Subcutaneous abdominal adipose tissue (tissue), 5 donors: ENCODE measurements at regions not wholly inside any gene's neighbourhood (a gene's known extent, or its start where the extent isn't known, plus 50 kb on each side); places are given as distances from the start of the nearest gene placed in this dataset.

Source experiments
- H3K27ac ChIP-seq: one replicate; pipeline ENCODE4 v1.7.0; 2013; ENCODE audit warnings: low read depth, mild to moderate bottlenecking, inconsistent platforms, low read length, moderate library complexity
- H3K27me3 ChIP-seq, 5 donors: one replicate each; pipeline ENCODE4 v1.7.0; 2013; ENCODE audit warnings: low read length in 5 of 5, inconsistent platforms in 1 of 5; ENCODE audit not compliant: control insufficient read depth in 5 of 5, insufficient read depth in 4 of 5
- H3K36me3 ChIP-seq, 5 donors: one replicate each; pipeline ENCODE4 v1.7.0; 2013; ENCODE audit warnings: low read length in 5 of 5; ENCODE audit not compliant: control insufficient read depth in 5 of 5, insufficient read depth in 5 of 5
- H3K4me1 ChIP-seq, 5 donors: one replicate each; pipeline ENCODE4 v1.7.0; 2013; ENCODE audit warnings: low read length in 5 of 5, mild to moderate bottlenecking in 3 of 5, moderate library complexity in 1 of 5; ENCODE audit not compliant: control insufficient read depth in 5 of 5, insufficient read depth in 5 of 5
- H3K4me3 ChIP-seq, 5 donors: one replicate each; pipeline ENCODE4 v1.7.0; 2013; ENCODE audit warnings: low read length in 5 of 5, low read depth in 1 of 5
- H3K9ac ChIP-seq, 5 donors: one replicate each; pipeline ENCODE4 v1.7.0; 2013; ENCODE audit warnings: low read length in 5 of 5, mild to moderate bottlenecking in 4 of 5, moderate library complexity in 3 of 5
- H3K9me3 ChIP-seq, 5 donors: one replicate each; pipeline ENCODE4 v1.7.0; 2013; ENCODE audit warnings: low read length in 5 of 5; ENCODE audit not compliant: control insufficient read depth in 5 of 5
- donor health status: healthy.
- donor health status: healthy.
- donor health status: healthy.
- donor health status: healthy.
- donor health status: healthy.

GRCh38 chr2:106624787-106625380 lies 137.7 kb downstream of the CD8B2 start:
- no peaks in the 10 kb centered on the region for H3K36me3 ChIP-seq
- no peak overlapping the region for H3K4me3 ChIP-seq
- no peak overlapping the region for H3K9ac ChIP-seq
- H3K4me1 ChIP-seq = no peaks in the 10 kb centered on the region
- peaks cover 0 to 13% (median 8%) of the 10 kb centered on the region in 5 donors for H3K9me3 ChIP-seq
- H3K27me3 ChIP-seq = peaks cover 0 to 5% (median 0%) of the 10 kb centered on the region in 5 donors
- H3K27ac ChIP-seq = no peak overlapping the region

DNA sequence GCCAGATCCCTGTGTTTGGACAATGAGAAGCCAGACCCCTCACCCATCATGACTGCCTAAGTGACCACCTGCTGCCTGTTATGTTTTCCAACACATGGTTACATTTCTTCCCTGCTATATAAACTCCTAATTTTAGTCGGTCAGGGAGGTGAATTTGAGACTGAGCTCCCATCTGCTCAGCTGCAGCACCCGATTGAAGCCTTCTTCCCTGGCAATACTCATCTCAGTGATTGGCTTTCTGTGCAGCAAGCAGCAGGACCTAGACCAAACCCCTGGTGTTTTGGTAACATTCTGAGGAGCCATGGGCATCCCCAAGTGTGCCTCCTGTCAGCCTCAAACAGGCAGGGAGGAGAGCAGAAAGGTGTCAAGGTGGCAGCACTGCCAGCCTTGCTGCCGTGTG lies 141.2 kb downstream of the CD8B2 start:
- H3K9me3 ChIP-seq = peaks cover 0 to 14% (median 11%) of the 10 kb centered on the region in 5 donors
- no peak overlapping the region for H3K9ac ChIP-seq
- H3K4me1 ChIP-seq = no peaks in the 10 kb centered on the region
- peaks cover 0 to 5% (median 0%) of the 10 kb centered on the region in 5 donors for H3K27me3 ChIP-seq
- no peak overlapping the region for H3K4me3 ChIP-seq
- H3K27ac ChIP-seq = no peak overlapping the region
- no peaks in the 10 kb centered on the region for H3K36me3 ChIP-seq

DNA sequence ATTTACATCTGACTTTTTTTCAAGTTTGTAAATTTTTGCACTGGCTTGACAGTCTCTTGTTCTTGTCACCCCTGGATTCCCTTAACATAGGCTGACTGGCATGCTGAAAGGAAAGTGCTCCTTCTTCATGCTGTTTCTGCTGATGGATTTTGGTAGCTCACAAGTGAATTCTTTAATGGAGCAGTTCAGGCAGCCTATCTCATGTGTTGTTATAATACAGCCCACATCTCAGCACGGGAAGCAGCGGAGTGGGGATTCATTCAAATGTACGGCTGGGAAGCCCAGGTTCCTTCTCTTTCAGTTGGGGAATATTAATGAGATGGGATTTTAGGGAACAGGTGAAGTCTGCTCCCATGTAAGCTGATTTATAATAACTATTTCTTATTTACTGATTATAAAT lies 142.8 kb downstream of the CD8B2 start:
- Histone ChIP-seq H3K27me3 (peaks cover 0 to 5% (median 0%) of the 10 kb centered on the region in 5 donors), H3K9me3 (peaks cover 0 to 14% (median 11%) of the 10 kb centered on the region in 5 donors)

GRCh38 chr2:106631281-106631680 lies 144.1 kb downstream of the CD8B2 start:
- no peak overlapping the region for H3K27ac ChIP-seq
- peaks cover 0 to 5% (median 0%) of the 10 kb centered on the region in 5 donors for H3K27me3 ChIP-seq
- no peak overlapping the region for H3K4me3 ChIP-seq
- no peaks in the 10 kb centered on the region for H3K36me3 ChIP-seq
- no peak overlapping the region for H3K9ac ChIP-seq
- H3K4me1 ChIP-seq = no peaks in the 10 kb centered on the region
- H3K9me3 ChIP-seq = peaks cover 0 to 14% (median 11%) of the 10 kb centered on the region in 5 donors

More for the DNA sequence above, 142.8 kb downstream of the CD8B2 start:
- Histone ChIP-seq H3K27ac (no peak overlapping the region), H3K4me1 (no peaks in the 10 kb centered on the region), H3K4me3 (no peak overlapping the region), H3K36me3 (no peaks in the 10 kb centered on the region), H3K9ac (no peak overlapping the region)

GRCh38 chr2:106638043-106638442 lies 150.9 kb downstream of the CD8B2 start:
- Histone ChIP-seq H3K9ac (no peak overlapping the region), H3K4me3 (no peak overlapping the region), H3K9me3 (no peaks in the 10 kb centered on the region), H3K27me3 (no peaks in the 10 kb centered on the region), H3K36me3 (no peaks in the 10 kb centered on the region), H3K4me1 (no peaks in the 10 kb centered on the region), H3K27ac (no peak overlapping the region)

DNA sequence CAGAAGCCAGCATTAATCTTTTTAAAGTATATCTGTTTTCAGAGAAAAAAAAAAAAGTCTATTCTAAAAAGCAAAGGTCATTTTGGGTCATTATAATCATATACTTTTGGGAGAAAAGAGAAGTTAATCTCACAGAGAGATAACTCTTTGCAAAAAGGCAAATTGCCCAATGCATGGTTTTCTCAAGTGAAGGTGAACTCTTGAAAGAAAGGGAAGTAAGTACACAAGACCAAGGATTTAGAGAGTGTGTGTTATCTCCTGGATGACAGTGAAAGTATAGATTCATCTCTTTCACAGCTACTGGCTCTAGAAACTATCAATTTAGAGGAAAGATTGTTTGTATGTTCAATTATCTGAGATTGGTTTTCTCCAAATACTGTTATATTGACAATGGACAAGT lies 151.4 kb downstream of the CD8B2 start:
- Histone ChIP-seq H3K27me3 (no peaks in the 10 kb centered on the region), H3K9me3 (no peaks in the 10 kb centered on the region), H3K9ac (no peak overlapping the region), H3K4me3 (no peak overlapping the region), H3K4me1 (no peaks in the 10 kb centered on the region), H3K27ac (no peak overlapping the region), H3K36me3 (no peaks in the 10 kb centered on the region)

DNA sequence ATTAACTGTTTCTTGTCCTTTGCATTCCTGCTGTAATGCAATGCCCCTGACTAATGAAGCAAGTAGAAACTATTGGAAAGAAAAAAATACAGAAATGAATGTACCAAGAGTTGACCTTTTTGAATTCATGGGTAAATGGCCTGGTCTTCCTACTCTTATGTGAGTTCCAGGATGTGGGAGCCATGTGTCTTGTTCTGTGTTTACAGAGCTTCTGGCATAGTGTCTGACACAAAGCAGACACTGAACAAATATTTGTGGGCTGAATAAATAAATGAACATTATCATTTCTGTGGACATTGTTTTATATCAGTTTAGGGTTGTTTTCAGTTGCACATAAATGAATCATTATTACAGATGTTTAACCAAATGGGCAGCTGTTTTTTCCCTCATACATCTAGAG lies 155.5 kb downstream of the CD8B2 start:
- Histone ChIP-seq H3K27me3 (no peaks in the 10 kb centered on the region), H3K27ac (no peak overlapping the region), H3K9ac (no peak overlapping the region), H3K4me1 (no peaks in the 10 kb centered on the region), H3K4me3 (no peak overlapping the region), H3K9me3 (no peaks in the 10 kb centered on the region), H3K36me3 (no peaks in the 10 kb centered on the region)

DNA sequence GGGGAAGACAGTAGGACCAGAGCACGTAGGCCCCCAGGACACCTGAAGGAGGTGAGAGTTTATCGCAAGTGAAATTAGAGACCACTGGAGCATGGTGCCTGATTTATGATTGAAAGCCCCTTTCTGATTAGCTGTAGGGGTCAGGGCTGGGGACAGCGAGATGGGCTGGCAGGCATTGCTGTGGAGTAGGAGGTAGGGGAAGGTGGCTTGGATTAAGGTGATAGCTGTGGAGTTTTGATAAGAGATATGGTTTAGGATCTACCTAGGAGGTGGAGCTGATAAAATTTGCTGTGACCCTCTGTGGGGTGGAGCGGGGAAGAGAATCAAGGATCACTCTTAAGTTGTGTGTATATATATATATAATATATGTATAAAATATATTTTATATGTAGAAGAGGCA lies 157.5 kb downstream of the CD8B2 start:
- Histone ChIP-seq H3K4me3 (no peak overlapping the region), H3K9me3 (no peaks in the 10 kb centered on the region), H3K36me3 (no peaks in the 10 kb centered on the region), H3K4me1 (no peaks in the 10 kb centered on the region), H3K27ac (no peak overlapping the region), H3K27me3 (no peaks in the 10 kb centered on the region), H3K9ac (no peak overlapping the region)

GRCh38 chr2:106646605-106647004 lies 159.4 kb downstream of the CD8B2 start:
- no peak overlapping the region for H3K4me3 ChIP-seq

GRCh38 chr2:106649306-106649705 lies 162.1 kb downstream of the CD8B2 start:
- no peaks in the 10 kb centered on the region for H3K9me3 ChIP-seq
- H3K4me3 ChIP-seq = no peak overlapping the region
- no peak overlapping the region for H3K9ac ChIP-seq
- H3K4me1 ChIP-seq = no peaks in the 10 kb centered on the region
- no peaks in the 10 kb centered on the region for H3K27me3 ChIP-seq
- H3K36me3 ChIP-seq = no peaks in the 10 kb centered on the region
- no peak overlapping the region for H3K27ac ChIP-seq

More at GRCh38 chr2:106646605-106647004, 159.4 kb downstream of the CD8B2 start:
- Histone ChIP-seq H3K27me3 (no peaks in the 10 kb centered on the region), H3K9ac (no peak overlapping the region), H3K9me3 (no peaks in the 10 kb centered on the region), H3K27ac (no peak overlapping the region), H3K4me1 (no peaks in the 10 kb centered on the region), H3K36me3 (no peaks in the 10 kb centered on the region)
